SU-DHL-6 (cell line): ENCODE measurements at regions not wholly inside any gene's neighbourhood (a gene's known extent, or its start where the extent isn't known, plus 50 kb on each side); places are given as distances from the start of the nearest gene placed in this dataset.

ENCODE experiments used
- CTCF ChIP-seq: fragments of 200-600 bp; sonication (generic); IDR thresholded peaks from one replicate; pipeline ENCODE4 v1.5.1; 2017; ENCODE audit warnings: antibody characterized with exemption, mild to moderate bottlenecking, low read length, moderate library complexity; ENCODE audit not compliant: insufficient read depth, poor library complexity, severe bottlenecking
- EZH2phosphoT487 ChIP-seq: fragments of 200-600 bp; sonication (generic), shearing (Covaris generic); conservative IDR thresholded peaks from 2 replicates; pipeline ENCODE4 v1.6.1; 2018; ENCODE audit warnings: mild to moderate bottlenecking, antibody characterized with exemption, low read length, moderate library complexity, mixed read lengths

- TF ChIP-seq CTCF: no peak
- no peak for TF ChIP-seq EZH2phosphoT487
These were observed 2103.1 kb downstream of the TP53TG3F start for GRCh38 chr16:35562471-35562870.
